ENCODE measurements at regions not wholly inside any gene's neighbourhood (a gene's known extent, or its start where the extent isn't known, plus 50 kb on each side); places are given as distances from the start of the nearest gene placed in this dataset.

DNA sequence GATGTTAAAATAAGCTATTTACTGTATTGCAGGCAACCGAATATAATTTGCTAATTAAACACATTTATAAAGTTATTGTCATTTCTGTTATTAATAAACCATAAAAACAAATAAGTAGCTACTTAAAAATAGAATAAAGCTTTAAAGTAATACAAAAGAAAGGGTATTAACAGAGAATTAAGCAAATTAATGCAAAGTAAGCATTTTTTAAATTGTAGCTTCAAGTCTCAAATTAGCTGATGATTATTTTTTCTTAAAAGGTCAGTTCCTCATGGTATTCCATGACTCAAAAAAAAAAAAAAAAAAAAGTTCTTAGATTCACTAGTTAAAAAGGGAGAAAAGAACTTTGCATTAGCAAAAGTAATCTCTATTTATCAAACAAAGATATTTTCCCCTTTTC is 292.5 kb downstream of the SLITRK1 start:
- ATAC-seq (ENCODE audit: low read depth) (no peak), DNase-seq (no peak)
- H3K18ac ChIP-seq (ENCODE audit: low read depth, low read length) = no peak overlapping the region
- H3K9me1 ChIP-seq (ENCODE audit: insufficient read depth, low read length) = no peaks in the 10 kb centered on the region
- dilution Hi-C loops (cut with HindIII; ENCODE audit: low sequenced_read_pairs, unreplicated experiment) = no loop called here
- H3K4ac ChIP-seq (ENCODE audit: low read depth, low read length) = no peak overlapping the region
- H3K36me3 ChIP-seq (ENCODE audit: control insufficient read depth, insufficient read depth, low read length) = no peaks in the 10 kb centered on the region
- H4K20me1 ChIP-seq (ENCODE audit: insufficient read depth, low read length) = no peaks in the 10 kb centered on the region
- no peak overlapping the region for H3K14ac ChIP-seq (replicated peaks; ENCODE audit: low read depth, low read length)
- no peak overlapping the region for H2BK20ac ChIP-seq (ENCODE audit: low read depth, low read length)
- no peak overlapping the region for H2AFZ ChIP-seq (replicated peaks; ENCODE audit: low read length, poor library complexity)
- no peak overlapping the region for H3K27ac ChIP-seq (ENCODE audit: insufficient read depth, low read length)
- no TSS peak for BruUV-seq (replicated peaks)
- no peaks in the 10 kb centered on the region for H3K4me1 ChIP-seq (ENCODE audit: control insufficient read depth, insufficient read depth, low read length)
- in situ Hi-C loops (cut with MboI; ENCODE audit: low sequenced_read_pairs) = no loop called here
- no peak overlapping the region for H4K91ac ChIP-seq (ENCODE audit: insufficient read depth, low read depth, low read length)
- TF ChIP-seq BHLHE40 (IDR thresholded peaks at IDR 0.05; ENCODE audit: low read depth, low read length) = no peak
- TF ChIP-seq, protein P1, sequence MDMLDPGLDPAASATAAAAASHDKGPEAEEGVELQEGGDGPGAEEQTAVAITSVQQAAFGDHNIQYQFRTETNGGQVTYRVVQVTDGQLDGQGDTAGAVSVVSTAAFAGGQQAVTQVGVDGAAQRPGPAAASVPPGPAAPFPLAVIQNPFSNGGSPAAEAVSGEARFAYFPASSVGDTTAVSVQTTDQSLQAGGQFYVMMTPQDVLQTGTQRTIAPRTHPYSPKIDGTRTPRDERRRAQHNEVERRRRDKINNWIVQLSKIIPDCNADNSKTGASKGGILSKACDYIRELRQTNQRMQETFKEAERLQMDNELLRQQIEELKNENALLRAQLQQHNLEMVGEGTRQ (IDR thresholded peaks at IDR 0.05; ENCODE audit: low read depth, low read length) = no peak
- peak; percentile 96 for TF ChIP-seq MAFK (IDR thresholded peaks at IDR 0.05; ENCODE audit: low read depth, low read length)
- TF ChIP-seq POLR2A (IDR thresholded peaks at IDR 0.05; ENCODE audit: low read depth, low read length) = no peak
- no peak overlapping the region for H4K8ac ChIP-seq (ENCODE audit: low read depth in 2 of 2, low read length in 2 of 2)
- H3K56ac ChIP-seq (ENCODE audit: extremely low read depth, insufficient read depth, low read length) = no peak overlapping the region
- no CpG with 5 or more reads among the region's 1 CpG for WGBS, 2 experiments (ENCODE audit: extremely low coverage in 2 of 2, insufficient read length in 1 of 2)
- H3K79me1 ChIP-seq (ENCODE audit: low read depth in 1 of 2, low read length in 2 of 2) = no peaks in the 10 kb centered on the region
- H2AK5ac ChIP-seq (ENCODE audit: low read depth, low read length) = no peak overlapping the region
- H3K4me2 ChIP-seq (ENCODE audit: low read depth, low read length) = no peak overlapping the region
- H2BK15ac ChIP-seq (ENCODE audit: low read depth, low read length) = no peak overlapping the region
- H3K4me3 ChIP-seq (ENCODE audit: insufficient read depth, low read depth, low read length) = no peak overlapping the region
- no peak overlapping the region for H3K23ac ChIP-seq (ENCODE audit: low read depth, low read length)
- no peak overlapping the region for H3K9ac ChIP-seq (ENCODE audit: low read depth, low read length)
- no peak overlapping the region for H4K5ac ChIP-seq (ENCODE audit: low read depth, low read length)
- no peaks in the 10 kb centered on the region for H3K27me3 ChIP-seq (ENCODE audit: control insufficient read depth, insufficient read depth, low read length)
- no peak overlapping the region for H2BK5ac ChIP-seq (ENCODE audit: low read depth, low read length, poor library complexity, severe bottlenecking)
- no peak overlapping the region for H2BK120ac ChIP-seq (ENCODE audit: low read depth, low read length)
- H2AK9ac ChIP-seq (replicated peaks; ENCODE audit: low read depth, low read length, poor library complexity) = no peak overlapping the region
- H3K9me3 ChIP-seq (ENCODE audit: control insufficient read depth, insufficient read depth, low read length) = no peaks in the 10 kb centered on the region
- ChIA-PET POLR2A (ENCODE audit: unreplicated experiment) (interaction anchor here (0.6 kb wide), 1 partner anchor 339 kb away, joined by 9 read pairs; no protein-coding TSS in a partner anchor), CTCF (no interaction called here)
- intact Hi-C loops (cut with micrococcal nuclease) = no loop called here

Measured in IMR-90 (cell line).